HCT116 (cell line): ENCODE measurements at regions not wholly inside any gene's neighbourhood (a gene's known extent, or its start where the extent isn't known, plus 50 kb on each side); places are given as distances from the start of the nearest gene placed in this dataset.

Source experiments
- ATAC-seq: fragments of 200-7000 bp; cut with Tn5 transposase; 2 replicates; pipeline ENCODE4 v1.9.1; 2020; ENCODE audit warnings: mild to moderate bottlenecking, moderate library complexity
- BruUV-seq: library from RNA; stranded (reverse); fragments of 400-500 nt; replicated peaks from 2 replicates; lab custom pipeline; 2021; lab: Mats Ljungman, UMichigan
- CTCF ChIA-PET: fragments of 300-600 bp; sonication (Branson Sonifier 250); formaldehyde crosslinking; loops from one replicate; lab custom pipeline; 2021; ENCODE audit warnings: antibody characterized with exemption; lab: Charles Lee
- POLR2A ChIA-PET: fragments of 300-600, 350-600 bp; sonication (Branson Sonifier 250); formaldehyde crosslinking; loops from one replicate; lab custom pipeline; 2021; ENCODE audit warnings: antibody characterized with exemption; lab: Charles Lee
- RAD21 ChIA-PET, 2 experiments: fragments of 300-600 bp; sonication (Branson Sonifier 250); formaldehyde crosslinking; loops; one replicate each; lab custom pipeline; 2023; ENCODE audit warnings: low total read pairs in 2 of 2; ENCODE audit not compliant: uncharacterized antibody in 2 of 2, unreplicated experiment in 2 of 2, low non-redundant PET in 1 of 2; lab: Charles Lee
- DNase-seq: peaks from one replicate; pipeline ENCODE4 v3.0.0-alpha.2; 2010; ENCODE audit warnings: low read depth, low spot score
- H2AFZ ChIP-seq: fragments of 200-600 bp; shearing (Covaris generic), sonication (generic); 2 replicates; pipeline ENCODE4 v1.6.1; 2017; ENCODE audit warnings: low read depth, mixed run types, mixed read lengths, antibody characterized with exemption, low read length; ENCODE audit not compliant: poor library complexity, severe bottlenecking
- H3K27ac ChIP-seq: 2 replicates; pipeline ENCODE4 v1.5.1; 2012; ENCODE audit warnings: low read depth, low read length
- H3K27me3 ChIP-seq: fragments of 200-600 bp; sonication (generic); 2 replicates; pipeline ENCODE4 v1.6.1; 2016; ENCODE audit warnings: mixed run types, low read length, mixed read lengths; ENCODE audit not compliant: insufficient read depth
- H3K36me3 ChIP-seq, 2 experiments: fragments of 200-500 bp in 1 of 2; fragments of 200-600 bp in 1 of 2; sonication (Bioruptor generic) in 1 of 2; sonication (generic) in 1 of 2; 2 replicates each; pipeline versions ENCODE4 v1.5.1 to v1.6.1; 2014 to 2016; ENCODE audit warnings: low read length in 2 of 2, inconsistent platforms in 1 of 2, mixed read lengths in 1 of 2, mixed run types in 1 of 2; ENCODE audit not compliant: insufficient read depth in 2 of 2, control insufficient read depth in 1 of 2
- H3K4me1 ChIP-seq, 2 experiments: fragments of 200-600 bp in 1 of 2; sonication (generic) in 1 of 2; 2 replicates each; pipeline versions ENCODE4 v1.5.1 to v1.6.1; 2012 to 2017; ENCODE audit warnings: low read length in 2 of 2, inconsistent platforms in 1 of 2, mild to moderate bottlenecking in 1 of 2, mixed read lengths in 1 of 2, mixed run types in 1 of 2, moderate library complexity in 1 of 2; ENCODE audit not compliant: insufficient read depth in 2 of 2, control insufficient read depth in 1 of 2
- H3K4me2 ChIP-seq: fragments of 200-600 bp; sonication (generic); 2 replicates; pipeline ENCODE4 v1.6.1; 2017; ENCODE audit warnings: mixed run types, low read length, mixed read lengths
- H3K4me3 ChIP-seq, 2 experiments: fragments of 200-600 bp in 1 of 2; sonication (generic) in 1 of 2; replicated peaks in 1 of 2; 2 replicates each; pipeline ENCODE4 v1.5.1; 2011 to 2016; ENCODE audit warnings: low read length in 2 of 2, control low read depth in 1 of 2, low read depth in 1 of 2, mild to moderate bottlenecking in 1 of 2, mixed read lengths in 1 of 2, mixed run types in 1 of 2
- H3K79me2 ChIP-seq: fragments of 200-600 bp; sonication (generic); 2 replicates; pipeline ENCODE4 v1.6.1; 2017; ENCODE audit warnings: mild to moderate bottlenecking, mixed run types, low read length, moderate library complexity, mixed read lengths; ENCODE audit not compliant: insufficient read depth
- H3K9ac ChIP-seq: fragments of 200-600 bp; sonication (generic); 2 replicates; pipeline ENCODE4 v1.6.1; 2016; ENCODE audit warnings: low read length, mixed read lengths
- H3K9me2 ChIP-seq: fragments of 200-600 bp; sonication (generic), shearing (Covaris generic); 2 replicates; pipeline ENCODE4 v1.6.1; 2017; ENCODE audit warnings: mixed run types, mild to moderate bottlenecking, moderate library complexity; ENCODE audit not compliant: insufficient read depth
- H3K9me3 ChIP-seq, 2 experiments: fragments of 200-500 bp in 1 of 2; fragments of 200-600 bp in 1 of 2; sonication (Bioruptor generic) in 1 of 2; sonication (generic) in 1 of 2; 2 replicates each; pipeline ENCODE4 v1.6.1; 2014 to 2017; ENCODE audit warnings: low read length in 2 of 2, mixed read lengths in 2 of 2, inconsistent platforms in 1 of 2, low read depth in 1 of 2, mild to moderate bottlenecking in 1 of 2, mixed run types in 1 of 2, moderate library complexity in 1 of 2; ENCODE audit not compliant: control insufficient read depth in 1 of 2, insufficient read depth in 1 of 2
- H4K20me1 ChIP-seq: fragments of 200-600 bp; sonication (generic), shearing (Covaris generic); 2 replicates; pipeline ENCODE4 v1.6.1; 2017; ENCODE audit warnings: mixed run types, mild to moderate bottlenecking, moderate library complexity; ENCODE audit not compliant: insufficient read depth
- CTCF ChIP-seq, 3 experiments: fragments of 200-600 bp in 1 of 3; sonication (generic) in 1 of 3; IDR thresholded peaks in 2 of 3; conservative IDR thresholded peaks in 1 of 3; 2 replicates each; pipeline ENCODE4 v1.5.1; 2012 to 2017; ENCODE audit warnings: low read depth in 2 of 3, low read length in 2 of 3, antibody characterized with exemption in 1 of 3, borderline replicate concordance in 1 of 3, control low read depth in 1 of 3, mild to moderate bottlenecking in 1 of 3, mixed read lengths in 1 of 3, mixed run types in 1 of 3, moderate library complexity in 1 of 3; ENCODE audit not compliant: insufficient read depth in 1 of 3
- EZH2phosphoT487 ChIP-seq: fragments of 200-600 bp; IDR thresholded peaks from 2 replicates; pipeline ENCODE4 v1.6.1; 2018; ENCODE audit warnings: antibody characterized with exemption, borderline replicate concordance
- SIN3A ChIP-seq: IDR thresholded peaks from 2 replicates; pipeline ENCODE4 v1.6.1; 2012; ENCODE audit warnings: low read depth
- intact Hi-C: fragments of 100-400 bp; cut with micrococcal nuclease; formaldehyde crosslinking; loops from 2 replicates; pipeline ENCODE4 v1.10.0; 2022

- no peak overlapping the region for H3K9ac ChIP-seq
- H3K36me3 ChIP-seq: no peaks in the 10 kb centered on the region
- CTCF ChIA-PET: no interaction called here
- no peaks in the 10 kb centered on the region for H3K27me3 ChIP-seq
- no peak overlapping the region for H3K27ac ChIP-seq
- ATAC-seq (no peak), DNase-seq (no peak)
- intact Hi-C loops: no loop called here
- H3K4me2 ChIP-seq: no peak overlapping the region
- H3K79me2 ChIP-seq: no peaks in the 10 kb centered on the region
- no peaks in the 10 kb centered on the region for H3K4me1 ChIP-seq
- no peaks in the 10 kb centered on the region for H4K20me1 ChIP-seq
- H3K9me2 ChIP-seq: no peaks in the 10 kb centered on the region
- no peak overlapping the region for H3K4me3 ChIP-seq
- RAD21 ChIA-PET: no interaction called here
- H3K9me3 ChIP-seq: no peaks in the 10 kb centered on the region
- no TSS peak for BruUV-seq
- POLR2A ChIA-PET: no interaction called here
- TF ChIP-seq CTCF (IDR thresholded peaks at IDR 0.05 in 2 of 3, conservative IDR thresholded peaks at IDR 0.05 in 1 of 3; ENCODE audit: borderline replicate concordance in 1 of 3, insufficient read depth in 1 of 3, low read depth in 2 of 3, low read length in 2 of 3): no peak
- no peak for TF ChIP-seq EZH2phosphoT487
- no peak overlapping the region for H2AFZ ChIP-seq
These were observed 531.6 kb upstream of the SMIM21 start for GRCh38 chr18:75959150-75959549.

DNA sequence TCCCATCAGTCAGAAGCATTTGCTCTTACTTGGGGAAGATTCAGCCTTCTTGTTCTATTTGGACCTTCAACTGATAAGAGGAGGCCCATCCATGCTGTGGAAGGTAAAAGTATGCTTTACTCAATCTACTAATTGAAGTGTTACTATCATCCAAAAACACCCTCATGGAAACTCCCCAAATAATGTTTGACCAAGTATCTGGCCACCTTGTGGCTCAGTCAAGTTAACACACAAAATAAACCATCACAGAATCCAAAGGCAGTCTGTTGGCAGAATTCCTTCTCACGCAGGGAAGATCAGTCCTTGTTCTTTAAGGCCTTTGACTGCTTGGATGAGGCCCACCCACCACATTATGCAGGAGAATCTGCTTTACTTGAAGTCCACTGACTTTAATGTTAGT, 531.2 kb upstream of the SMIM21 start:
- Histone ChIP-seq H3K9me3 (no peaks in the 10 kb centered on the region), H3K4me2 (no peak overlapping the region), H3K27ac (no peak overlapping the region), H2AFZ (no peak overlapping the region), H3K4me3 (no peak overlapping the region), H3K27me3 (no peaks in the 10 kb centered on the region), H4K20me1 (no peaks in the 10 kb centered on the region), H3K4me1 (no peaks in the 10 kb centered on the region), H3K79me2 (no peaks in the 10 kb centered on the region), H3K36me3 (no peaks in the 10 kb centered on the region), H3K9ac (no peak overlapping the region), H3K9me2 (no peaks in the 10 kb centered on the region)
- intact Hi-C loops: no loop called here
- CTCF ChIA-PET: no interaction called here
- DNase-seq: no peak
- ATAC-seq: no peak
- BruUV-seq: no TSS peak
- POLR2A ChIA-PET: no interaction called here
- TF ChIP-seq SIN3A (no peak), EZH2phosphoT487 (no peak)
- RAD21 ChIA-PET: no interaction called here
